Type B pancreatic cell (in vitro differentiated cells): ENCODE measurements at regions not wholly inside any gene's neighbourhood (a gene's known extent, or its start where the extent isn't known, plus 50 kb on each side); places are given as distances from the start of the nearest gene placed in this dataset.

ENCODE experiments used
- DNase-seq: peaks from one replicate; pipeline ENCODE4 v3.0.0; 2021; ENCODE audit warnings: mixed read lengths; ENCODE audit not compliant: unreplicated experiment; ENCODE audit errors: extremely low spot score
- H3K27ac Mint-ChIP-seq: 2 replicates; pipeline ENCODE4 v1.8.0; 2021; ENCODE audit warnings: mild to moderate bottlenecking, mixed read lengths
- H3K27me3 Mint-ChIP-seq: 2 replicates; pipeline ENCODE4 v1.8.0; 2021; ENCODE audit warnings: mixed read lengths
- H3K36me3 Mint-ChIP-seq: 2 replicates; pipeline ENCODE4 v1.8.0; 2021; ENCODE audit warnings: mixed read lengths
- H3K4me1 Mint-ChIP-seq: one replicate; pipeline ENCODE4 v1.8.0; 2021; ENCODE audit warnings: mixed read lengths; ENCODE audit not compliant: unreplicated experiment
- H3K4me3 Mint-ChIP-seq: 2 replicates; pipeline ENCODE4 v1.8.0; 2021; ENCODE audit warnings: mild to moderate bottlenecking, mixed read lengths
- H3K9me3 Mint-ChIP-seq: 2 replicates; pipeline ENCODE4 v1.8.0; 2021; ENCODE audit warnings: mixed read lengths
- TF ChIP-seq, protein P1 (sequence below): fragments of 200-600 bp; sonication (generic); conservative IDR thresholded peaks from 2 replicates; pipeline ENCODE4 v1.5.0; 2021; ENCODE audit warnings: antibody characterized with exemption, mild to moderate bottlenecking

DNA sequence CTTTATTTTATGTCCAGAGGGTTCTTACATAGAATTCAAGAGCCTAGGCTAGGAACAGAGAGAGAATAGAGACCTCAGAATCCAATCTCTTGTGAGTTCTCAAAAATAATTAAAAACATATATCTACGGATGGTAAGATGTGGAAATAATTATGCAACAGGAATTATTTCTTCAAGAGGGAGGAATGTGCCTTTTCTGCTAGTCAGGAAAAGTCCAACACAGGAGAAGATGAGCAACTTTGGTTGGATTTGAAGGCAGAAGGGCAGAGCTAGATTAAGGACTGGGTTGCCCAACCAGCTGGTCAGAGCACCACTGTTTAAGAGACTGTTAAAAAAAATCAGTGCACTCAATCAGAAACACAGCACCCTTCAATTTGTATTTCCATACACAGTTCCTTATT, 365.5 kb downstream of the ETNK1 start:
- peaks cover 7% of the 10 kb centered on the region for H3K4me1 Mint-ChIP-seq
- peaks cover 4% of the 10 kb centered on the region for H3K36me3 Mint-ChIP-seq
- H3K9me3 Mint-ChIP-seq, result peaks cover 8% of the 10 kb centered on the region
- DNase-seq, result no peak
- TF ChIP-seq, protein P1, sequence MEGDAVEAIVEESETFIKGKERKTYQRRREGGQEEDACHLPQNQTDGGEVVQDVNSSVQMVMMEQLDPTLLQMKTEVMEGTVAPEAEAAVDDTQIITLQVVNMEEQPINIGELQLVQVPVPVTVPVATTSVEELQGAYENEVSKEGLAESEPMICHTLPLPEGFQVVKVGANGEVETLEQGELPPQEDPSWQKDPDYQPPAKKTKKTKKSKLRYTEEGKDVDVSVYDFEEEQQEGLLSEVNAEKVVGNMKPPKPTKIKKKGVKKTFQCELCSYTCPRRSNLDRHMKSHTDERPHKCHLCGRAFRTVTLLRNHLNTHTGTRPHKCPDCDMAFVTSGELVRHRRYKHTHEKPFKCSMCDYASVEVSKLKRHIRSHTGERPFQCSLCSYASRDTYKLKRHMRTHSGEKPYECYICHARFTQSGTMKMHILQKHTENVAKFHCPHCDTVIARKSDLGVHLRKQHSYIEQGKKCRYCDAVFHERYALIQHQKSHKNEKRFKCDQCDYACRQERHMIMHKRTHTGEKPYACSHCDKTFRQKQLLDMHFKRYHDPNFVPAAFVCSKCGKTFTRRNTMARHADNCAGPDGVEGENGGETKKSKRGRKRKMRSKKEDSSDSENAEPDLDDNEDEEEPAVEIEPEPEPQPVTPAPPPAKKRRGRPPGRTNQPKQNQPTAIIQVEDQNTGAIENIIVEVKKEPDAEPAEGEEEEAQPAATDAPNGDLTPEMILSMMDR, result no peak
- no peak overlapping the region for H3K27ac Mint-ChIP-seq
- no peak overlapping the region for H3K4me3 Mint-ChIP-seq
- peaks cover 44% of the 10 kb centered on the region for H3K27me3 Mint-ChIP-seq

DNA sequence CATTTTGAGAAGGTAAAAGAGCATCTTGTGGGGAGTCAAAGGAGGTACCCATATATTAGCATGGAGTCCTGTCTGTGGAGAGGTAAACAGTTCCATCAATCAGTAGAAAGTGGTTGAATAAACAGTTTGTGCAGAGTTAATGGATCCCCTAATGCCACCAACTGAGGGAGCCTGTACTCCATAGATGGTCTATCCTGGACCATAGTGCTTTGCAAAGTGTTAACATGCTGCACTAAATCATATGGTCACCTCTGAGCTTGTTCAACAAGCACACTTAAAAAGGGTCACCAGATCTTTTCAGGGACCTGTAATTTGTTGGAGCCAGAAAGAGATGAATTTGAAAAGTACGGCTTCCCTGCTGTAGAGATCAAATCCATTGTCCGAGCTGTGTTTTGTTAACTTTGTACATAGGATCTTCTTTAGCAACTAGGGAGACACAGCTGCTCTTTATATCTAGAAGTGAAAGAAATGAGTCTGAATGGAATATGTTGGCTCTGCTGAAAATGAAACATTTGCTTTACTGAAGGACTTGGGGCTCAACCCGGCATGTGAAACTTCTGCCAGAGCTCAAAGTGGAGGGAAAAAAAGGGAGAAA, 366.4 kb downstream of the ETNK1 start:
- peaks cover 7% of the 10 kb centered on the region for H3K4me1 Mint-ChIP-seq
- TF ChIP-seq, protein P1, result no peak

DNA sequence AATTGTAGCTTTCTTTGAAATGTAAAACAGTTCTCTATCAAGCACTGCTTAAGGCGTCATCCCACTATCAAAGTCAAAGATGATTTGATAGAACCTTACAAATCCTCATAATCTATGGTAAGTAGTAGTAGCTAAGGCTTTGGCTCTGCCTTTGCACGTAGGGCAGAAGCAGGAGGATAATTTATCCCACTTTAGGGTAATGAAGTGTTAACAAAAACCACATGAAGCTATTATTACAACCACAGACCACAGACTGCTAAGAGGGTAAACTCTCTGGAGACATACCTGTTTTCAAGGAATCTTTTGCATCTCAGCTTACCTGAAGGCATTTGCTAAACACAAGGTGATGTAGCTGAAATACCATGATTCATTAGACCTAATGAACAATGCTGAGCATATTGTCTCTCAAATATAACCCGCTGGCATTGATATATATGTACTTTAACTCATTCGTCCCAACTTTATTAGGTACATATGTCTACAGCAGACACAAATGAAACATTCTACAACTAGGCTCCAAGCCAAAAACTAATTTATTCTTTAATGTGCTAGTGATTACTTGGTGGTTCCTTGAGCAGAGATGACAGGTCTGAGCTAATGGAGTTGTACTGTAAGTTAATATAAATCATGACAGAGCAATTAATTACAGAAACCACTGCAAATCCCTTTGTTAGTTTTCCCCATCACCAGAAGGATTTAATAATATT, 368.8 kb downstream of the ETNK1 start:
- Mint-ChIP-seq H3K36me3 (no peaks in the 10 kb centered on the region), H3K27me3 (peaks cover 34% of the 10 kb centered on the region), H3K9me3 (no peaks in the 10 kb centered on the region), H3K4me3 (no peak overlapping the region), H3K4me1 (peaks cover 7% of the 10 kb centered on the region), H3K27ac (no peak overlapping the region)
- DNase-seq, result no peak
- TF ChIP-seq, protein P1, result no peak

More for the DNA sequence above, 366.4 kb downstream of the ETNK1 start:
- Mint-ChIP-seq H3K36me3 (peaks cover 4% of the 10 kb centered on the region), H3K27me3 (peaks cover 38% of the 10 kb centered on the region), H3K4me3 (no peak overlapping the region), H3K9me3 (peaks cover 8% of the 10 kb centered on the region), H3K27ac (no peak overlapping the region)
- no peak for DNase-seq

DNA sequence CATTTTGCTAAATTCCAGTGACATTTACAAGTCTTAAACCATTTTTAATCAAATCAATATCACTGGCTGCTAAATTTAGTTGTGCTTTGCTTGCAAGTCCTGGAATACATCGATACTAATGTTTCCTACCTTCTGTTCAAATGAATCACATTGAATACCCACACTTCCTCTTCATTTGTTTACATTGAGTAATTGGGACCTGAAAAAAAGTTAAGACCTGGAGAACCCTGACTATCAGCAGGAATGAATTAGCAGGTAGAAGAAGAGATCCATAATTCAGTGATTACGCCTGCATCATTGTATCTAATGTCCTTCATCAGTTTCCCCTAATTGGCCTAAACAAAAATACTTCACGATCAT, 369.3 kb downstream of the ETNK1 start:
- no peaks in the 10 kb centered on the region for H3K9me3 Mint-ChIP-seq
- no peak overlapping the region for H3K4me3 Mint-ChIP-seq
- no peak overlapping the region for H3K27ac Mint-ChIP-seq
- no peak for DNase-seq
- H3K27me3 Mint-ChIP-seq, result peaks cover 32% of the 10 kb centered on the region
- H3K4me1 Mint-ChIP-seq, result peaks cover 7% of the 10 kb centered on the region
- H3K36me3 Mint-ChIP-seq, result no peaks in the 10 kb centered on the region
- TF ChIP-seq, protein P1, result no peak

DNA sequence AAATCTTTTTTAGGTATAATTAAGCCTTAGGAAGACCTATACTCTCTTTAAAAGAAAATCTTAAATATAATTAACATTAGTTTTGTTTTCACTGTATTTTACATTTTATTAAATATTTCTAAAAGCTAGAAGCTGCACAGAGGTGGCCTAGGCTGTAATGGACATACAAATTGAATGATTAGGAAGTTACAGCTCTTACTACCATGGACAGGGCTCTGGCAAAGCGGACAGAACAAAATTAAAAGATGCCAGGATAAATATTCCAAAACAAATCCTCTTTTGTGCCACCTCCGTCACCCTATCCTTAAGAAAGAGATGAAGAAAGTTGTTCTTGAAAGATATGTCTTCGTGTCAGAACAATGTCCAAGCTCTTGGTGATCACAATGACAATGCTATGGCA, 376.5 kb downstream of the ETNK1 start:
- no peak for DNase-seq
- Mint-ChIP-seq H3K4me3 (no peak overlapping the region), H3K27me3 (peaks cover 9% of the 10 kb centered on the region), H3K36me3 (no peaks in the 10 kb centered on the region), H3K4me1 (no peaks in the 10 kb centered on the region), H3K27ac (no peak overlapping the region), H3K9me3 (no peaks in the 10 kb centered on the region)
- TF ChIP-seq, protein P1, result no peak
